Neural progenitor cell (in vitro differentiated cells): ENCODE measurements at regions not wholly inside any gene's neighbourhood (a gene's known extent, or its start where the extent isn't known, plus 50 kb on each side); places are given as distances from the start of the nearest gene placed in this dataset.

Experiments
- DNase-seq: peaks from one replicate; pipeline ENCODE4 v3.0.0-alpha.2; 2016; ENCODE audit warnings: low spot score
- H2AFZ ChIP-seq: fragments of 200-600 bp; sonication (generic); replicated peaks from 2 replicates; pipeline ENCODE4 v1.6.1; 2016; ENCODE audit warnings: antibody characterized with exemption
- H3F3A ChIP-seq: fragments of 200-600 bp; sonication (generic); 2 replicates; pipeline ENCODE4 v1.6.1; 2016; ENCODE audit warnings: antibody characterized with exemption, low read depth
- H3K27ac ChIP-seq: fragments of 200-600 bp; sonication (generic); 2 replicates; pipeline ENCODE4 v1.5.1; 2016; ENCODE audit warnings: mild to moderate bottlenecking
- H3K27me3 ChIP-seq: fragments of 200-600 bp; sonication (generic); 2 replicates; pipeline ENCODE4 v1.6.1; 2016; ENCODE audit warnings: mild to moderate bottlenecking, moderate library complexity
- H3K36me3 ChIP-seq: fragments of 200-600 bp; sonication (generic); 2 replicates; pipeline ENCODE4 v1.5.1; 2016
- H3K4me1 ChIP-seq: fragments of 200-600 bp; sonication (generic); 2 replicates; pipeline ENCODE4 v1.6.1; 2016; ENCODE audit warnings: mixed run types
- H3K4me2 ChIP-seq: fragments of 200-600 bp; sonication (generic); 2 replicates; pipeline ENCODE4 v1.6.1; 2016
- H3K4me3 ChIP-seq: fragments of 200-600 bp; sonication (generic); 2 replicates; pipeline ENCODE4 v1.5.1; 2016
- H3K79me2 ChIP-seq: fragments of 200-600 bp; sonication (generic); 2 replicates; pipeline ENCODE4 v1.6.1; 2016; ENCODE audit warnings: low read depth
- H3K9ac ChIP-seq: fragments of 200-600 bp; sonication (generic); 2 replicates; pipeline ENCODE4 v1.6.1; 2016
- H3K9me3 ChIP-seq: fragments of 200-600 bp; sonication (generic); 2 replicates; pipeline ENCODE4 v1.5.1; 2016; ENCODE audit warnings: low read depth
- H4K20me1 ChIP-seq: fragments of 200-600 bp; sonication (generic); 2 replicates; pipeline ENCODE4 v1.6.1; 2016; ENCODE audit warnings: low read depth
- H3K27ac Mint-ChIP-seq: 3 replicates; pipeline ENCODE4 v1.8.0; 2021; ENCODE audit warnings: mixed read lengths
- H3K27me3 Mint-ChIP-seq: 2 replicates; pipeline ENCODE4 v1.8.0; 2022; ENCODE audit warnings: low read depth, mild to moderate bottlenecking, inconsistent platforms, moderate library complexity, mixed read lengths; ENCODE audit not compliant: insufficient read depth
- H3K36me3 Mint-ChIP-seq: 3 replicates; pipeline ENCODE4 v1.8.0; 2021; ENCODE audit warnings: mixed read lengths
- H3K4me1 Mint-ChIP-seq: 3 replicates; pipeline ENCODE4 v1.8.0; 2021; ENCODE audit warnings: mixed read lengths
- H3K4me3 Mint-ChIP-seq: 3 replicates; pipeline ENCODE4 v1.8.0; 2021; ENCODE audit warnings: mild to moderate bottlenecking, moderate library complexity, mixed read lengths
- H3K9me3 Mint-ChIP-seq: 3 replicates; pipeline ENCODE4 v1.8.0; 2020; ENCODE audit warnings: mixed read lengths
- CTCF ChIP-seq: fragments of 200-600 bp; sonication (generic); IDR thresholded peaks from 2 replicates; pipeline ENCODE4 v1.5.1; 2017; ENCODE audit warnings: antibody characterized with exemption, mild to moderate bottlenecking
- EZH2 ChIP-seq: fragments of 200-600 bp; sonication (generic); IDR thresholded peaks from 2 replicates; pipeline ENCODE4 v1.6.1; 2017; ENCODE audit warnings: antibody characterized with exemption, mild to moderate bottlenecking, moderate library complexity
- EZH2phosphoT487 ChIP-seq: fragments of 200-600 bp; sonication (generic); IDR thresholded peaks from 2 replicates; pipeline ENCODE4 v1.6.1; 2017; ENCODE audit warnings: antibody characterized with exemption

GRCh38 chr3:59261009-59261408 is 211.2 kb upstream of the CFAP20DC start:
- H3K27me3 Mint-ChIP-seq = no peaks in the 10 kb centered on the region
- Histone ChIP-seq H3K36me3 (no peaks in the 10 kb centered on the region), H3K27ac (no peak overlapping the region), H3K9ac (no peak overlapping the region), H4K20me1 (no peaks in the 10 kb centered on the region), H3K79me2 (no peaks in the 10 kb centered on the region), H3K4me3 (no peak overlapping the region), H2AFZ (no peak overlapping the region), H3K4me1 (no peaks in the 10 kb centered on the region), H3F3A (no peaks in the 10 kb centered on the region), H3K4me2 (no peak overlapping the region), H3K27me3 (no peaks in the 10 kb centered on the region), H3K9me3 (no peaks in the 10 kb centered on the region)
- no peaks in the 10 kb centered on the region for H3K36me3 Mint-ChIP-seq
- no peak overlapping the region for H3K27ac Mint-ChIP-seq
- no peak for DNase-seq
- no peak for TF ChIP-seq CTCF
- no peaks in the 10 kb centered on the region for H3K4me1 Mint-ChIP-seq
- H3K4me3 Mint-ChIP-seq = no peak overlapping the region
- no peaks in the 10 kb centered on the region for H3K9me3 Mint-ChIP-seq

GRCh38 chr3:59258550-59259260 is 208.9 kb upstream of the CFAP20DC start:
- no peaks in the 10 kb centered on the region for H3K4me1 ChIP-seq
- H3K27me3 ChIP-seq = no peaks in the 10 kb centered on the region
- Mint-ChIP-seq H3K4me3 (no peak overlapping the region), H3K27me3 (no peaks in the 10 kb centered on the region), H3K9me3 (no peaks in the 10 kb centered on the region), H3K36me3 (no peaks in the 10 kb centered on the region), H3K27ac (no peak overlapping the region), H3K4me1 (no peaks in the 10 kb centered on the region)
- no peak overlapping the region for H3K4me3 ChIP-seq
- no peaks in the 10 kb centered on the region for H3K9me3 ChIP-seq
- no peak overlapping the region for H3K27ac ChIP-seq
- H2AFZ ChIP-seq = peak overlapping the region; percentile 30
- H3F3A ChIP-seq = no peaks in the 10 kb centered on the region
- TF ChIP-seq EZH2phosphoT487 (no peak), EZH2 (no peak), CTCF (peak; percentile 24)
- no peaks in the 10 kb centered on the region for H3K79me2 ChIP-seq
- H3K9ac ChIP-seq = no peak overlapping the region
- no peaks in the 10 kb centered on the region for H4K20me1 ChIP-seq
- no peak overlapping the region for H3K4me2 ChIP-seq
- no peaks in the 10 kb centered on the region for H3K36me3 ChIP-seq
- DNase-seq = no peak

GRCh38 chr3:59257506-59257905 is 207.7 kb upstream of the CFAP20DC start:
- Histone ChIP-seq H3K4me3 (no peak overlapping the region), H3K27me3 (no peaks in the 10 kb centered on the region), H3K27ac (no peak overlapping the region), H3K79me2 (no peaks in the 10 kb centered on the region), H3F3A (no peaks in the 10 kb centered on the region), H3K4me2 (no peak overlapping the region), H4K20me1 (no peaks in the 10 kb centered on the region), H3K9me3 (no peaks in the 10 kb centered on the region), H3K9ac (no peak overlapping the region), H3K4me1 (no peaks in the 10 kb centered on the region), H2AFZ (no peak overlapping the region), H3K36me3 (no peaks in the 10 kb centered on the region)
- no peak for TF ChIP-seq CTCF
- TF ChIP-seq EZH2phosphoT487 = no peak
- no peak for TF ChIP-seq EZH2
- H3K4me1 Mint-ChIP-seq = no peaks in the 10 kb centered on the region
- no peak for DNase-seq
- H3K27me3 Mint-ChIP-seq = no peaks in the 10 kb centered on the region
- no peaks in the 10 kb centered on the region for H3K36me3 Mint-ChIP-seq
- no peak overlapping the region for H3K4me3 Mint-ChIP-seq
- H3K27ac Mint-ChIP-seq = no peak overlapping the region
- H3K9me3 Mint-ChIP-seq = no peaks in the 10 kb centered on the region
